Parathyroid adenoma (tissue), 2 donors: ENCODE measurements at regions not wholly inside any gene's neighbourhood (a gene's known extent, or its start where the extent isn't known, plus 50 kb on each side); places are given as distances from the start of the nearest gene placed in this dataset.
"Not testable (repeated sequence)": the region's sequence is repeated elsewhere in the genome, so short reads cannot be mapped to it uniquely, and the experiment has no call there.

ENCODE experiments used
- H2AFZ ChIP-seq: fragments of 300-600 bp; sonication (generic); one replicate; pipeline ENCODE4 v1.7.0; 2017; ENCODE audit warnings: antibody characterized with exemption, mild to moderate bottlenecking
- H3K27ac ChIP-seq: fragments of 300-600 bp; sonication (generic); one replicate; pipeline ENCODE4 v1.7.0; 2017
- H3K27me3 ChIP-seq: fragments of 300-600 bp; sonication (generic); one replicate; pipeline ENCODE4 v1.7.0; 2017; ENCODE audit warnings: low read length; ENCODE audit not compliant: control insufficient read depth, insufficient read depth
- H3K36me3 ChIP-seq: fragments of 300-600 bp; sonication (generic); one replicate; pipeline ENCODE4 v1.7.0; 2017; ENCODE audit warnings: low read length; ENCODE audit not compliant: control insufficient read depth, insufficient read depth
- H3K4me1 ChIP-seq: fragments of 300-600 bp; sonication (generic); one replicate; pipeline ENCODE4 v1.7.0; 2017; ENCODE audit warnings: control low read depth
- H3K4me2 ChIP-seq: fragments of 300-600 bp; sonication (generic); one replicate; pipeline ENCODE4 v1.7.0; 2017; ENCODE audit warnings: low read length
- H3K4me3 ChIP-seq: fragments of 300-600 bp; sonication (generic); one replicate; pipeline ENCODE4 v1.7.0; 2017; ENCODE audit warnings: low read depth, low read length
- H3K79me2 ChIP-seq: fragments of 300-600 bp; sonication (generic); one replicate; pipeline ENCODE4 v1.7.0; 2017; ENCODE audit warnings: control low read depth
- H3K9ac ChIP-seq: fragments of 300-600 bp; sonication (generic); one replicate; pipeline ENCODE4 v1.7.0; 2017; ENCODE audit warnings: mild to moderate bottlenecking
- H3K9me3 ChIP-seq: fragments of 300-600 bp; sonication (generic); one replicate; pipeline ENCODE4 v1.7.0; 2017; ENCODE audit warnings: low read length; ENCODE audit not compliant: control insufficient read depth
- TF ChIP-seq, protein P1 (sequence below): fragments of 300-600 bp; sonication (generic); IDR thresholded peaks from one replicate; pipeline ENCODE4 v1.7.0; 2017; ENCODE audit warnings: antibody characterized with exemption, mild to moderate bottlenecking
- donor health status: primary hyperparathyroidism.

GRCh38 chr1:204773246-204773645, 87.7 kb upstream of the LRRN2 start:
- Histone ChIP-seq H3K27ac (no peak overlapping the region), H3K27me3 (no peaks in the 10 kb centered on the region), H3K4me1 (no peaks in the 10 kb centered on the region), H3K4me2 (no peak overlapping the region), H3K79me2 (no peaks in the 10 kb centered on the region), H3K9me3 (no peaks in the 10 kb centered on the region), H3K4me3 (no peak overlapping the region), H3K9ac (no peak overlapping the region), H2AFZ (no peak overlapping the region), H3K36me3 (no peaks in the 10 kb centered on the region)
- TF ChIP-seq, protein P1, sequence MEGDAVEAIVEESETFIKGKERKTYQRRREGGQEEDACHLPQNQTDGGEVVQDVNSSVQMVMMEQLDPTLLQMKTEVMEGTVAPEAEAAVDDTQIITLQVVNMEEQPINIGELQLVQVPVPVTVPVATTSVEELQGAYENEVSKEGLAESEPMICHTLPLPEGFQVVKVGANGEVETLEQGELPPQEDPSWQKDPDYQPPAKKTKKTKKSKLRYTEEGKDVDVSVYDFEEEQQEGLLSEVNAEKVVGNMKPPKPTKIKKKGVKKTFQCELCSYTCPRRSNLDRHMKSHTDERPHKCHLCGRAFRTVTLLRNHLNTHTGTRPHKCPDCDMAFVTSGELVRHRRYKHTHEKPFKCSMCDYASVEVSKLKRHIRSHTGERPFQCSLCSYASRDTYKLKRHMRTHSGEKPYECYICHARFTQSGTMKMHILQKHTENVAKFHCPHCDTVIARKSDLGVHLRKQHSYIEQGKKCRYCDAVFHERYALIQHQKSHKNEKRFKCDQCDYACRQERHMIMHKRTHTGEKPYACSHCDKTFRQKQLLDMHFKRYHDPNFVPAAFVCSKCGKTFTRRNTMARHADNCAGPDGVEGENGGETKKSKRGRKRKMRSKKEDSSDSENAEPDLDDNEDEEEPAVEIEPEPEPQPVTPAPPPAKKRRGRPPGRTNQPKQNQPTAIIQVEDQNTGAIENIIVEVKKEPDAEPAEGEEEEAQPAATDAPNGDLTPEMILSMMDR, result no peak

DNA sequence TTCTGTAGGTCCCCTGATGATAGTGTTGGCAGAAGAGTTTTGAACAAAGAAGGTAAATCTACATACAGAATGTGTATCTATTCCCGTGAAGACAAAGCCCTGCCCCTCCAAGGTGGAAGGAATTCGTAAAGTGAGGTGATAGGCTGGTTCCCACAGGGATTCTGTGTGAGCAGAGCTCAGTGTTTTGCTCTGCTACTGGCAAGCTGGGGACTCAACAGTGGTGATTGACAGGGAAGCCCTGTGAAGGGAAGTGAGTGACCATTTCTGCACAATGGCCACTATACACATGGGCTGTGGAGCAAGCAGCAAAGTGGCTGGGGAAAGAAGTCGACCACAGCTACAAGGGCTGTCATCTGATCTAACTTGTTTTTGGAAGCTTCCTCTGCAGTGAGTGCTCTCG, 90.0 kb upstream of the LRRN2 start:
- H3K4me3 ChIP-seq, result no peak overlapping the region
- TF ChIP-seq, protein P1, result no peak
- H3K27me3 ChIP-seq, result no peaks in the 10 kb centered on the region
- H3K27ac ChIP-seq, result no peak overlapping the region
- H3K4me2 ChIP-seq, result no peak overlapping the region
- no peak overlapping the region for H3K9ac ChIP-seq
- no peak overlapping the region for H2AFZ ChIP-seq
- H3K36me3 ChIP-seq, result no peaks in the 10 kb centered on the region
- no peaks in the 10 kb centered on the region for H3K79me2 ChIP-seq
- H3K4me1 ChIP-seq, result no peaks in the 10 kb centered on the region
- H3K9me3 ChIP-seq, result no peaks in the 10 kb centered on the region

GRCh38 chr1:204777591-204777990, 92.1 kb upstream of the LRRN2 start:
- TF ChIP-seq, protein P1, result no peak
- Histone ChIP-seq H3K4me1 (no peaks in the 10 kb centered on the region), H3K4me2 (no peak overlapping the region), H3K27ac (no peak overlapping the region), H3K79me2 (no peaks in the 10 kb centered on the region), H3K4me3 (no peak overlapping the region), H3K9me3 (no peaks in the 10 kb centered on the region), H3K9ac (no peak overlapping the region), H2AFZ (no peak overlapping the region), H3K27me3 (no peaks in the 10 kb centered on the region), H3K36me3 (no peaks in the 10 kb centered on the region)

GRCh38 chr1:204780630-204781029, 90.0 kb upstream of the NFASC start:
- Histone ChIP-seq H3K27ac (no peak overlapping the region), H3K4me1 (no peaks in the 10 kb centered on the region), H3K79me2 (no peaks in the 10 kb centered on the region), H3K4me2 (no peak overlapping the region), H2AFZ (no peak overlapping the region), H3K36me3 (no peaks in the 10 kb centered on the region), H3K9me3 (no peaks in the 10 kb centered on the region), H3K27me3 (no peaks in the 10 kb centered on the region), H3K9ac (no peak overlapping the region), H3K4me3 (no peak overlapping the region)
- TF ChIP-seq, protein P1, result no peak

DNA sequence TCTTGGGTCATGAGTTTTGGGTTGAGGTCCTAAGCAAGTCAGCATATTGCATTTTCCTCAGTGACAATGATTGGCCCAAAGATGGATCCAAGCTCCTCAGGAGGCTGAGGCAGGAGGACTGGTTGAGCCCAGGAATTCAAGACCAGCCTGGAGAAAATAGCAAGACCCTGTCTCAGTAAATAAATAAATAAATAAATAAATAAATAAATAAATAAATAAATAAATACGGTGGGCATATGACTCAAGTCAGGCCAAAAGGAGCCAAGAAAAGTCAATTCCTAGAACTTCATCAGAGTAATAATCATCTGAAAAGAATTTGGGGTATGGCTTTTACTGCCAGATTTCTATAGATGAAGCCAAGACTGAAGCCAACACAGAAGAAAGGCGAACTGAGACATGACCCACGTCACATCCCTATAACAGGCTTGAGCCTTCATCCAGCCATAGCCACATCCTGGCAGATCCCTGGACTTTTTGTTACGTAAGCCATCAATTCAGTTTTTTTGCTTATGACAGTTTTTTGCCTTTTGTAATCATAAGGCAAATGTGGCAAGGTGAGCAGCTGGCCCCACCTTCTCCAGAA, 88.5 kb upstream of the NFASC start:
- TF ChIP-seq, protein P1, result no peak
- Histone ChIP-seq H3K9me3 (no peaks in the 10 kb centered on the region), H2AFZ (no peak overlapping the region), H3K4me3 (no peak overlapping the region), H3K36me3 (no peaks in the 10 kb centered on the region), H3K4me2 (no peak overlapping the region), H3K9ac (no peak overlapping the region), H3K79me2 (no peaks in the 10 kb centered on the region), H3K4me1 (no peaks in the 10 kb centered on the region), H3K27ac (no peak overlapping the region), H3K27me3 (no peaks in the 10 kb centered on the region)

GRCh38 chr1:204785023-204785422, 85.6 kb upstream of the NFASC start:
- H3K27me3 ChIP-seq, H3K4me2 ChIP-seq, H3K9ac ChIP-seq, H3K36me3 ChIP-seq, H3K79me2 ChIP-seq, H3K9me3 ChIP-seq, H2AFZ ChIP-seq, H3K27ac ChIP-seq, H3K4me1 ChIP-seq, H3K4me3 ChIP-seq: not testable (repeated sequence)
